Omental fat pad (tissue), 3 donors: ENCODE measurements at regions not wholly inside any gene's neighbourhood (a gene's known extent, or its start where the extent isn't known, plus 50 kb on each side); places are given as distances from the start of the nearest gene placed in this dataset.
"Not testable (repeated sequence)": the region's sequence is repeated elsewhere in the genome, so short reads cannot be mapped to it uniquely, and the experiment has no call there.

Experiments used
- ATAC-seq: fragments of 150-250 bp; one replicate; pipeline ENCODE4 v1.9.1; 2016; ENCODE audit warnings: mild to moderate bottlenecking, moderate library complexity; ENCODE audit not compliant: low FRiP score
- DNase-seq: peaks from one replicate; pipeline ENCODE4 v3.0.0-alpha.2; 2019; ENCODE audit warnings: low spot score
- CTCF ChIP-seq, 3 donors: fragments of 450-650 bp; IDR thresholded peaks; one replicate each; pipeline ENCODE4 v1.5.1; 2016 to 2017; ENCODE audit warnings: antibody characterized with exemption in 3 of 3, mild to moderate bottlenecking in 3 of 3, moderate library complexity in 2 of 3

GRCh38 chr11:91082255-91082654, 859.4 kb upstream of the CHORDC1 start:
- ATAC-seq (no peak), DNase-seq (no peak)
- no peak for TF ChIP-seq CTCF (IDR thresholded peaks at IDR 0.05)

GRCh38 chr11:91081440-91082043, 858.7 kb upstream of the CHORDC1 start:
- no peak for TF ChIP-seq CTCF (IDR thresholded peaks at IDR 0.05)
- DNase-seq (no peak), ATAC-seq (no peak)

- ATAC-seq (no peak), DNase-seq (no peak)
- no peak for TF ChIP-seq CTCF (IDR thresholded peaks at IDR 0.05)
These were observed 855.4 kb upstream of the CHORDC1 start for GRCh38 chr11:91078221-91078620.

GRCh38 chr11:91075032-91075695, 852.3 kb upstream of the CHORDC1 start:
- ATAC-seq (no peak), DNase-seq (no peak)
- no peak for TF ChIP-seq CTCF (IDR thresholded peaks at IDR 0.05)

- ATAC-seq (no peak), DNase-seq (no peak)
- TF ChIP-seq CTCF (IDR thresholded peaks at IDR 0.05): no peak
These were observed 844.8 kb upstream of the CHORDC1 start for GRCh38 chr11:91067666-91068065.

GRCh38 chr11:91066456-91067047, 843.7 kb upstream of the CHORDC1 start:
- no peak for TF ChIP-seq CTCF (IDR thresholded peaks at IDR 0.05)

GRCh38 chr11:91063399-91063798, 840.5 kb upstream of the CHORDC1 start:
- DNase-seq, ATAC-seq: not testable (repeated sequence)

More at GRCh38 chr11:91066456-91067047, 843.7 kb upstream of the CHORDC1 start:
- ATAC-seq (no peak), DNase-seq (no peak)
